Small intestine (tissue), 7 donors: ENCODE measurements at regions not wholly inside any gene's neighbourhood (a gene's known extent, or its start where the extent isn't known, plus 50 kb on each side); places are given as distances from the start of the nearest gene placed in this dataset.
"Not testable (repeated sequence)": the region's sequence is repeated elsewhere in the genome, so short reads cannot be mapped to it uniquely, and the experiment has no call there.

Experiments
- DNase-seq, 2 donors: peaks; one replicate each; pipeline versions ENCODE4 v3.0.0 to v3.0.0-alpha.2; 2013
- FAIRE-seq: peaks from 2 replicates; lab custom pipeline; 2012; peaks lifted over from hg19 to GRCh38; lab: Jason Lieb, UNC
- H3K27ac ChIP-seq, 3 donors: one replicate each; pipeline ENCODE4 v1.5.1; 2013; ENCODE audit warnings: low read length in 2 of 3, mild to moderate bottlenecking in 2 of 3, control low read depth in 1 of 3, inconsistent platforms in 1 of 3, low read depth in 1 of 3, moderate library complexity in 1 of 3
- H3K27me3 ChIP-seq, 3 donors: one replicate each; pipeline ENCODE4 v1.6.1; 2013; ENCODE audit warnings: low read length in 3 of 3, inconsistent platforms in 1 of 3; ENCODE audit not compliant: control insufficient read depth in 3 of 3, insufficient read depth in 3 of 3
- H3K36me3 ChIP-seq, 3 donors: one replicate each; pipeline ENCODE4 v1.6.1; 2013; ENCODE audit warnings: low read length in 3 of 3, inconsistent platforms in 1 of 3, low read depth in 1 of 3, mild to moderate bottlenecking in 1 of 3, moderate library complexity in 1 of 3; ENCODE audit not compliant: control insufficient read depth in 3 of 3, insufficient read depth in 2 of 3
- H3K4me1 ChIP-seq, 3 donors: one replicate each; pipeline ENCODE4 v1.6.1; 2013; ENCODE audit warnings: low read length in 2 of 3, inconsistent platforms in 1 of 3, low read depth in 1 of 3, mild to moderate bottlenecking in 1 of 3, moderate library complexity in 1 of 3; ENCODE audit not compliant: control insufficient read depth in 3 of 3, insufficient read depth in 2 of 3
- H3K4me3 ChIP-seq, 3 donors: one replicate each; pipeline ENCODE4 v1.5.1; 2013; ENCODE audit warnings: low read length in 3 of 3, control low read depth in 1 of 3, inconsistent platforms in 1 of 3, low read depth in 1 of 3, mild to moderate bottlenecking in 1 of 3, moderate library complexity in 1 of 3
- H3K9me3 ChIP-seq, 2 donors: one replicate each; pipeline ENCODE4 v1.6.1; 2013; ENCODE audit warnings: low read depth in 1 of 2, low read length in 1 of 2; ENCODE audit not compliant: control insufficient read depth in 2 of 2, insufficient read depth in 1 of 2
- WGBS, 3 donors: extraction: QIAGEN DNeasy Blood & Tissue Kit; methylation state at CpG; one replicate each; pipeline ENCODE4 v1.1.7; 2013; 5-methylcytosine and 5-hydroxymethylcytosine counted together
- donor health status: healthy with polysubstance abuse.
- donor health status: control.
- donor health status: control.
- donor health status: Bipolar disorder and iron deficiency.
- donor health status: healthy.

- no peak for FAIRE-seq
- Histone ChIP-seq H3K9me3 (no peaks in the 10 kb centered on the region), H3K27me3 (no peaks in the 10 kb centered on the region), H3K4me1 (no peaks in the 10 kb centered on the region), H3K36me3 (no peaks in the 10 kb centered on the region), H3K27ac (no peak overlapping the region), H3K4me3 (no peak overlapping the region)
- WGBS, 3 donors, result 65 to 78% (median 66%) methylated on average over 3 of the region's 3 CpGs
- DNase-seq, result no peak
Observed at GRCh38 chr20:40009542-40009941, 679.5 kb downstream of the MAFB start.

DNA sequence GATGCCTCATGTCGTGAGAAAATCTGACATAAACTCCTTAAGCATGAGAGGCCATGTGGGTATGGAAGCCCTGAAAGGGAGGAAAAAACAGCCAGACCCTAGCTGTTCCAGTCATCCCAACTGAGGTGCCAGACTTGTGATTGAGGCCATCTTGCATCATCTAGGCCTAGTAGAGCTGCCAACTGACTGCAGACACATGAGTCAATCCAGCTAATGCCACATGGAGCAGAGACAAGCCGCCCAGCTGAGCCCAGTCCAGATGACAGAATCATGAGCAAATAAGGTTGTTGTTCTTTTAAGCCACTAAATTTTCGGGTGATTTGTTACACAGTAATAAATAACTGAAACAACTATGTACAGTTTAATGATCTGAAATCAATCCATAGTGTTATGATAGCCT lies 680.9 kb downstream of the MAFB start:
- H3K27me3 ChIP-seq, result no peaks in the 10 kb centered on the region
- no peak overlapping the region for H3K27ac ChIP-seq
- no peak for FAIRE-seq
- H3K4me1 ChIP-seq, result no peaks in the 10 kb centered on the region
- 75 to 90% (median 76%) methylated on average over 3 of the region's 3 CpGs for WGBS, 3 donors
- no peak for DNase-seq
- H3K4me3 ChIP-seq, result no peak overlapping the region
- no peaks in the 10 kb centered on the region for H3K36me3 ChIP-seq
- no peaks in the 10 kb centered on the region for H3K9me3 ChIP-seq

DNA sequence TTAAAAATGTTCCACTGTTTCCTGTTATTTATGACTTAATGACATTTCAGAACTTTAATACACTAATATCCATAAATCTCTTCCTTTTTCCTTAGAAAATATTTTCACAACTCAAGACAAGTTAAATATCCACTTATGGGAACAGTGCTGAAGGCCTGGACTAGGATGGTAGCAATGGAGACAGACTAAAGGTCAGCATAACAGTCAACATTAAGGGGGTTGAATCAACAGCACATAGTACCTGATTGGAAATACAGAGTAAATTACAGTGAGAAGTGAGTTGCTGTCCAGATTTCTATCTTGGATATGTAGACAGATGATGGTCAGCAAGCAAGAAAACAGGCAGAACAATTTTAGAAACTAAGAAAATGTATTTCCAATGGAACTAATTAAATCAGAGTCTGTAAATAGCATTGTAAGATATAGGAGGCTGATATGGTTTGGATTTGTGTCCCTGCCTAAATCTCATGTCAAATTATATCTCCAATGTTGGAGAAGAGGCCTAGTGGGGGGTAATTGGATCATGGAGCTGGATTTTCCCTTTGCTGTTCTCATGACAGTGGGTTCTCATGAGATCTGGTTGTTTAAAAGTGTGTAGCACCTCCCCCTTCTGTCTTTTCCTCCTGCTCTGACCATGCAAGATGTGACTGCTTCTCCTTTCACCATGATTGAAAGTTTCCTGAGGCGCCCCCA lies 682.7 kb downstream of the MAFB start:
- H3K27ac ChIP-seq, result no peak overlapping the region
- DNase-seq, result no peak
- WGBS, 3 donors, result 58 to 74% (median 72%) methylated on average over 1 of the region's 1 CpG
- no peaks in the 10 kb centered on the region for H3K4me1 ChIP-seq
- no peak for FAIRE-seq
- H3K36me3 ChIP-seq, result no peaks in the 10 kb centered on the region
- no peaks in the 10 kb centered on the region for H3K27me3 ChIP-seq
- H3K4me3 ChIP-seq, result no peak overlapping the region
- H3K9me3 ChIP-seq, result no peaks in the 10 kb centered on the region

- DNase-seq, H3K27me3 ChIP-seq, H3K27ac ChIP-seq, H3K4me1 ChIP-seq, H3K9me3 ChIP-seq, FAIRE-seq, H3K36me3 ChIP-seq, H3K4me3 ChIP-seq: not testable (repeated sequence)
- WGBS, 3 donors, result 49 to 80% (median 69%) methylated on average over 2 of the region's 2 CpGs
Observed at GRCh38 chr20:40004092-40004491, 684.9 kb downstream of the MAFB start.

- no peak overlapping the region for H3K27ac ChIP-seq
- no peak overlapping the region for H3K4me3 ChIP-seq
- no peaks in the 10 kb centered on the region for H3K36me3 ChIP-seq
- DNase-seq (no peak), FAIRE-seq (no peak)
- 36 to 59% (median 40%) methylated on average over 2 of the region's 2 CpGs for WGBS, 3 donors
- H3K27me3 ChIP-seq, result no peaks in the 10 kb centered on the region
- H3K9me3 ChIP-seq, result no peaks in the 10 kb centered on the region
- no peaks in the 10 kb centered on the region for H3K4me1 ChIP-seq
Observed at GRCh38 chr20:39993742-39994141, 695.3 kb downstream of the MAFB start.

DNA sequence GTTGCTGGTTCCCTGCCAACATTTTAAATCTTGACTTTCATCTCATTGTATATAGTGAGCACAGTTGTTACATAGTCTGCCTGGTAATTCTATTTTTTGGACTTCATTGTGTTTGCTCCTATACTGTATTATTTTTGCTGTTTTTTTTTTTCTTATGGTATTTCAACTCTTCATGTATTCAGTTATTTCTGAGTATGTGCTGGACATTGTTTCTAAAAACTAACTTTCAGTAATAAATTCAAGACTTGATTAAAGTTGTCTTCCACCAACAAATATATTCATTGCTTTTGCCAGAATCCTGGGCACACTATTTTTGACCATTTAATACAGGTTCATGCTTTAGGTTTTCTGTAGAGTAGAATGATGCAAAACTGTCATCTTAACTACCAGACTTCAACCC lies 698.3 kb downstream of the MAFB start:
- H3K4me3 ChIP-seq, result no peak overlapping the region
- H3K9me3 ChIP-seq, result no peaks in the 10 kb centered on the region
- H3K4me1 ChIP-seq, result no peaks in the 10 kb centered on the region
- no peak overlapping the region for H3K27ac ChIP-seq
- DNase-seq, result no peak
- H3K36me3 ChIP-seq, result no peaks in the 10 kb centered on the region
- FAIRE-seq, result no peak
- H3K27me3 ChIP-seq, result no peaks in the 10 kb centered on the region

DNA sequence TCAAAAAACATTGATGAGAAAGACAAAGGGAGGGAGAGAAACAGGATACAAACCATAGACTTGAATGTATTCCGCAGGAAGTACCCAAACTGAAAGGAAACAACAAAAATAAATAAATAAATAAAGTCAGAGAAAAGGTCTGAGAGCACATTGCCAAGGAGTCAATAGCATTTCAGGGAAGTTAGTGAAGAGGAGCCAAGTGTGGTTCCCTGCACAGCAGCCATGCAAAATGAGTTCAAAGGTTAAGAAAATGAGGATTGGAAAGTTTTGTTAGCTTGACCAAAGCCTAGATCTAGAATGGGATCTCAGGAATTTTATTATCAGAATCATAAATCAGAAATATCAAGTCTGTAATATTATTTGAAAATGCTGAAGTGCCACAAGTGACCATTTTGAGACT lies 700.0 kb downstream of the MAFB start:
- Histone ChIP-seq H3K4me1 (no peaks in the 10 kb centered on the region), H3K27ac (no peak overlapping the region), H3K27me3 (no peaks in the 10 kb centered on the region), H3K4me3 (no peak overlapping the region), H3K9me3 (no peaks in the 10 kb centered on the region), H3K36me3 (no peaks in the 10 kb centered on the region)
- 0% methylated on average over 1 of the region's 1 CpG for WGBS, 3 donors
- DNase-seq (no peak), FAIRE-seq (no peak)

- H3K27ac ChIP-seq, result peak overlapping the region in 2 of 3 donors; percentile 19 to 28
- 33 to 48% (median 41%) methylated on average over 6 of the region's 6 CpGs for WGBS, 3 donors
- H3K4me3 ChIP-seq, result no peak overlapping the region
- no peaks in the 10 kb centered on the region for H3K27me3 ChIP-seq
- no peaks in the 10 kb centered on the region for H3K9me3 ChIP-seq
- H3K36me3 ChIP-seq, result no peaks in the 10 kb centered on the region
- DNase-seq, result peak in 1 of 2 donors; percentile 14
- H3K4me1 ChIP-seq, result no peaks in the 10 kb centered on the region
- no peak for FAIRE-seq
Observed at GRCh38 chr20:39986173-39986904, 702.7 kb downstream of the MAFB start.
